Thyroid gland (tissue), 4 donors: ENCODE measurements at regions not wholly inside any gene's neighbourhood (a gene's known extent, or its start where the extent isn't known, plus 50 kb on each side); places are given as distances from the start of the nearest gene placed in this dataset.

Experiments used
- POLR2A ChIP-seq, 2 donors: fragments of 450-650 bp; IDR thresholded peaks; one replicate each; pipeline ENCODE4 v1.6.1; 2017; ENCODE audit warnings: antibody characterized with exemption in 2 of 2, mild to moderate bottlenecking in 2 of 2, moderate library complexity in 1 of 2
- TF ChIP-seq, protein P1 (sequence below), 6 experiments: fragments of 200-600 bp in 3 of 6; fragments of 450-650 bp in 3 of 6; sonication (generic) in 3 of 6; IDR thresholded peaks; one replicate each; pipeline ENCODE4 v1.5.1; 2016 to 2019; ENCODE audit warnings: antibody characterized with exemption in 6 of 6, mild to moderate bottlenecking in 2 of 6, inconsistent platforms in 1 of 6, moderate library complexity in 1 of 6

GRCh38 chr7:106367018-106367420 is 82.2 kb upstream of the NAMPT start:
- TF ChIP-seq POLR2A (IDR thresholded peaks at IDR 0.05) = no peak
- TF ChIP-seq, protein P1, sequence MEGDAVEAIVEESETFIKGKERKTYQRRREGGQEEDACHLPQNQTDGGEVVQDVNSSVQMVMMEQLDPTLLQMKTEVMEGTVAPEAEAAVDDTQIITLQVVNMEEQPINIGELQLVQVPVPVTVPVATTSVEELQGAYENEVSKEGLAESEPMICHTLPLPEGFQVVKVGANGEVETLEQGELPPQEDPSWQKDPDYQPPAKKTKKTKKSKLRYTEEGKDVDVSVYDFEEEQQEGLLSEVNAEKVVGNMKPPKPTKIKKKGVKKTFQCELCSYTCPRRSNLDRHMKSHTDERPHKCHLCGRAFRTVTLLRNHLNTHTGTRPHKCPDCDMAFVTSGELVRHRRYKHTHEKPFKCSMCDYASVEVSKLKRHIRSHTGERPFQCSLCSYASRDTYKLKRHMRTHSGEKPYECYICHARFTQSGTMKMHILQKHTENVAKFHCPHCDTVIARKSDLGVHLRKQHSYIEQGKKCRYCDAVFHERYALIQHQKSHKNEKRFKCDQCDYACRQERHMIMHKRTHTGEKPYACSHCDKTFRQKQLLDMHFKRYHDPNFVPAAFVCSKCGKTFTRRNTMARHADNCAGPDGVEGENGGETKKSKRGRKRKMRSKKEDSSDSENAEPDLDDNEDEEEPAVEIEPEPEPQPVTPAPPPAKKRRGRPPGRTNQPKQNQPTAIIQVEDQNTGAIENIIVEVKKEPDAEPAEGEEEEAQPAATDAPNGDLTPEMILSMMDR (IDR thresholded peaks at IDR 0.05) = no peak
